Hepatocyte (in vitro differentiated cells): ENCODE measurements at regions not wholly inside any gene's neighbourhood (a gene's known extent, or its start where the extent isn't known, plus 50 kb on each side); places are given as distances from the start of the nearest gene placed in this dataset.

Experiments
- DNase-seq: peaks from one replicate; pipeline ENCODE4 v3.0.0-alpha.2; 2016; ENCODE audit warnings: low spot score
- H2AFZ ChIP-seq: fragments of 200-600 bp; sonication (generic); 2 replicates; pipeline ENCODE4 v1.6.0; 2016; ENCODE audit warnings: antibody characterized with exemption, mild to moderate bottlenecking
- H3K27ac ChIP-seq: fragments of 200-600 bp; sonication (generic); 2 replicates; pipeline ENCODE4 v1.5.1; 2016; ENCODE audit warnings: mild to moderate bottlenecking
- H3K27me3 ChIP-seq: fragments of 200-600 bp; sonication (generic); 2 replicates; pipeline ENCODE4 v1.6.1; 2016
- H3K36me3 ChIP-seq: fragments of 200-600 bp; sonication (generic); replicated peaks from 2 replicates; pipeline ENCODE4 v1.5.1; 2016; ENCODE audit warnings: low read depth; ENCODE audit not compliant: insufficient read depth
- H3K4me1 ChIP-seq: fragments of 200-600 bp; sonication (generic); 2 replicates; pipeline ENCODE4 v1.5.1; 2016; ENCODE audit warnings: mild to moderate bottlenecking, moderate library complexity; ENCODE audit not compliant: insufficient read depth
- H3K4me2 ChIP-seq: fragments of 200-600 bp; sonication (generic); 2 replicates; pipeline ENCODE4 v1.6.0; 2016
- H3K4me3 ChIP-seq: fragments of 200-600 bp; sonication (generic); 2 replicates; pipeline ENCODE4 v1.5.1; 2016; ENCODE audit warnings: mild to moderate bottlenecking
- H3K79me2 ChIP-seq: fragments of 200-600 bp; sonication (generic); 2 replicates; pipeline ENCODE4 v1.6.0; 2017; ENCODE audit warnings: mild to moderate bottlenecking
- H3K9me2 ChIP-seq: fragments of 200-600 bp; sonication (generic); replicated peaks from 2 replicates; pipeline ENCODE4 v1.6.0; 2017; ENCODE audit warnings: mild to moderate bottlenecking; ENCODE audit not compliant: insufficient read depth
- H3K9me3 ChIP-seq: fragments of 200-600 bp; sonication (generic); 2 replicates; pipeline ENCODE4 v1.5.1; 2016; ENCODE audit warnings: low read depth, mild to moderate bottlenecking
- H4K20me1 ChIP-seq: fragments of 200-600 bp; sonication (generic); 2 replicates; pipeline ENCODE4 v1.6.0; 2016; ENCODE audit warnings: mild to moderate bottlenecking; ENCODE audit not compliant: insufficient read depth, poor library complexity, severe bottlenecking
- CTCF ChIP-seq: fragments of 200-600 bp; sonication (generic); IDR thresholded peaks from 2 replicates; pipeline ENCODE4 v1.5.1; 2016; ENCODE audit warnings: antibody characterized with exemption, mild to moderate bottlenecking; ENCODE audit not compliant: poor library complexity
- EZH2 ChIP-seq: fragments of 200-600 bp; sonication (generic); IDR thresholded peaks from 2 replicates; pipeline ENCODE4 v1.6.1; 2016; ENCODE audit warnings: antibody characterized with exemption, mild to moderate bottlenecking, borderline replicate concordance
- EZH2phosphoT487 ChIP-seq: fragments of 200-600 bp; sonication (generic); IDR thresholded peaks from one replicate; pipeline ENCODE4 v1.6.1; 2018; ENCODE audit warnings: antibody characterized with exemption, mild to moderate bottlenecking, low read depth, moderate library complexity; ENCODE audit not compliant: unreplicated experiment, severe bottlenecking
- WGBS: methylation state at CpG from one replicate; pipeline ENCODE4 v1.1.6; 2016; ENCODE audit warnings: low lambda C conversion rate; ENCODE audit errors: missing lambda C conversion rate; 5-methylcytosine and 5-hydroxymethylcytosine counted together

DNA sequence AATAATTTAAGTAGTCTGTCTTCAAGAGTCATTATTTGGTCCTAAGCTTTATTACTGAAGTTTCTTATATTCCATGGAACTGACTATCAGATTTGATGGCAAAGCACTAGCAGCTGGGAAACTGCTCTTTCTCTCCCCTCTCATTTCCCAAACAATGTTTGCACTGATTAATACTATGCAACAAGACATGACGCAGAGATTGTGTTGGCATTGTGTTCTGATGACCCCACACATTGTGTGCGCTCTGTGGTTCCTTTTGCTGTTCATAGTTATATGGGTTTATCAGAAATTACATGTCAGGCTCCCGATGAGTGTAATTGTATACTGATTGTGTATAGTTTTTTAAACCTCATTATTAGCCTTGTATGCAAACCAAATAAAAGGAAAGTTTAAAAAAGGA lies 331.6 kb upstream of the FANCL start:
- WGBS, result 71% methylated on average over 3 of the region's 3 CpGs
- Histone ChIP-seq H3K4me3 (no peak overlapping the region), H3K79me2 (no peaks in the 10 kb centered on the region), H3K4me1 (no peaks in the 10 kb centered on the region), H3K36me3 (no peaks in the 10 kb centered on the region), H4K20me1 (no peaks in the 10 kb centered on the region), H3K9me3 (no peaks in the 10 kb centered on the region), H3K4me2 (no peak overlapping the region), H3K27me3 (no peaks in the 10 kb centered on the region), H2AFZ (no peak overlapping the region), H3K9me2 (no peaks in the 10 kb centered on the region), H3K27ac (no peak overlapping the region)
- TF ChIP-seq CTCF (no peak), EZH2phosphoT487 (no peak), EZH2 (no peak)
- DNase-seq, result no peak

DNA sequence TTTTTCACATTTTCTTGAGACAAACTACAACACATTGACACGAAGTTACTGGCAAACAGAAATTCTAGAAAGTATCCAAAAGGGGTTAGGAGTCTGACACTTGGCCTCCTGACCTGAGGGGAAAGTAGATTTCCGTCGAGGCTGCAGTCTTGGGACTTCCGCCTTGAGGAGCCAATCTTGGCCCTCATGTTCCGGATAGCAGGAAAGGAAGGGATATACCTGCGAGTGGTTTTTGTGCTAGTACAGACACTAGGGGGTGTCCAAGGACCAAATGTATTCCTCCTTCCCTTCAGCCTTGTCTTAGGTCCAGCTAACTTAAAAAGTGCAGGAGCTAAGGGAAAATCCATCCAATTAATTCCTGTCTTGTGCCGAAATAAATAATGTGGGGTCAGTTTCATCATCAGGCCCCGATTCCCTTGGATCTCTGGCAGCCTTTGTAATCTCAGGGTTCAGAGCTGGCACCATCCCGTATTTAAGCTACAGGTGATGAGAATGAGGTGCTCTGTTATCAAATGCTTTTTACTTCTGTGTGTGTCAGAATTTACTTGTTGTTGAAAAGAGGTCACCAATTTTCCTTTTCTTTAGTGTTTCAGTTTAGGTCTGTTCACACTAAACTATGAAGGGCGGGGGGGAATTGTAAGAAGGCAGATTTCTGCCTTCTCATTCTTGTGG lies 330.2 kb upstream of the FANCL start:
- no peaks in the 10 kb centered on the region for H3K9me3 ChIP-seq
- 22% methylated on average over 10 of the region's 10 CpGs for WGBS
- H3K4me1 ChIP-seq, result no peaks in the 10 kb centered on the region
- no peaks in the 10 kb centered on the region for H3K36me3 ChIP-seq
- H4K20me1 ChIP-seq, result no peaks in the 10 kb centered on the region
- H3K79me2 ChIP-seq, result no peaks in the 10 kb centered on the region
- H2AFZ ChIP-seq, result no peak overlapping the region
- H3K27me3 ChIP-seq, result no peaks in the 10 kb centered on the region
- peak; percentile 83 for DNase-seq
- peak overlapping the region; percentile 45 for H3K4me2 ChIP-seq
- no peaks in the 10 kb centered on the region for H3K9me2 ChIP-seq
- H3K27ac ChIP-seq, result no peak overlapping the region
- H3K4me3 ChIP-seq, result no peak overlapping the region
- no peak for TF ChIP-seq EZH2phosphoT487
- TF ChIP-seq CTCF, result peak; percentile 76

DNA sequence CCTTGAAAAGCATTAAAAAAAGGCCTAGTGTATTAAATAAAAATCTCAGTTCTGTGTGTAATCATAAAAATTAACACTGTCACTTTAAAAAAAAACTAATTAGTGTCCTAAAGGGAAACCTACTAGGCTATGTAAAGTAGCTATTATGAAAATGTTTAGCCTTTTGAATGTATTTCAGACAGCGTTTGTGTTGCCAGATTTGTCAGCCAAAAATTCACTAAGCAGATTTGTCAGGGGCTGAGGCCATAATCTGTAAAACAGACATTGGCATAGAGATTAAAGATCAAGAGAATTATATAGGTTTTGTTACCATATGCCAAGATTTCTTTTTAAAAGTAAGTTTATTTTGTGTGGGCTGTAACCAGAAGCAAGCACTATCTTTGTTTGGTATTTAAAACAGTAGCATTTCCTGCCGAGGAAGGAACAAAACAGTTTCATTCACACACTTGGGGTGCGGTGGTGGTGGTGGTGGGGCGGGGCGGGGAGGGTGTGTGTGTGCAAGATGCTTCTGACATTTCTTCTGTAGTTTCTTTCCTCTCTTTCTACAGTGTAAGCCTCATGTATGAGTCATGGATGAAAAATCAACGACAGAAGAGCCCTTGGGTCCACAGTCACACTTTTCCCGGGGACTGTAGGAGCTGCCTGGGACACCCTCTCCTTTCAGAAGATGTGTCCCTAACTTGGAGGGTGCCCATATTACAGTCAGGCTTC lies 328.5 kb upstream of the FANCL start:
- no peaks in the 10 kb centered on the region for H3K79me2 ChIP-seq
- no peak overlapping the region for H3K4me3 ChIP-seq
- H2AFZ ChIP-seq, result no peak overlapping the region
- no peaks in the 10 kb centered on the region for H4K20me1 ChIP-seq
- H3K9me3 ChIP-seq, result no peaks in the 10 kb centered on the region
- peak; percentile 28 for DNase-seq
- no peak overlapping the region for H3K27ac ChIP-seq
- H3K9me2 ChIP-seq, result no peaks in the 10 kb centered on the region
- no peaks in the 10 kb centered on the region for H3K4me1 ChIP-seq
- WGBS, result 58% methylated on average over 7 of the region's 7 CpGs
- no peaks in the 10 kb centered on the region for H3K36me3 ChIP-seq
- H3K27me3 ChIP-seq, result no peaks in the 10 kb centered on the region
- no peak for TF ChIP-seq EZH2
- TF ChIP-seq EZH2phosphoT487, result no peak
- no peak for TF ChIP-seq CTCF
- H3K4me2 ChIP-seq, result no peak overlapping the region
